ENCODE measurements at regions not wholly inside any gene's neighbourhood (a gene's known extent, or its start where the extent isn't known, plus 50 kb on each side); places are given as distances from the start of the nearest gene placed in this dataset.

GRCh38 chr9:23622396-23622795 is 203.6 kb downstream of the ELAVL2 start:
- H3K4me1 Mint-ChIP-seq (ENCODE audit: low read depth) = no peaks in the 10 kb centered on the region
- peaks cover 14% of the 10 kb centered on the region for H3K9me3 Mint-ChIP-seq
- no peak overlapping the region for H3K27ac Mint-ChIP-seq
- H3K4me3 Mint-ChIP-seq = no peak overlapping the region
- H3K27me3 Mint-ChIP-seq (ENCODE audit: low read depth) = no peaks in the 10 kb centered on the region
- no peaks in the 10 kb centered on the region for H3K36me3 Mint-ChIP-seq (ENCODE audit: low read depth)

DNA sequence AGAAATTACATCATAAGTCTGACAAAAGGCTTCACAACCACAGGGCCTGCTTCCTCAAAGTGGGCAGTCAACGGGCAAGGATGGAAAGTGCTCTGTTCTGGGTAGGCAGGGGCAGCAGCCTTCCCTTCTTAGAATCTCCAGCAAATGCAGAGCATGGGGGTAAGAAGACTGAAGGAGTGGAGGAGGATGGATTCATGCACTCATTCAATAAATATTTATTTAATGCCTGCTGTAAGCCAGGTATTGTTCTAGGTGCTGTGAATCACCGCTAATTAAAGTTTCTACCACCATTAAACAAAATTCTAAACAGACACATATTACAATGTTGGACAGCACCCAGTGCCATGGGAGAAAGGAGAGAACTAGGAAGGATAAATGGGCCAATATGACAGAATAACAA is 195.6 kb downstream of the ELAVL2 start:
- no peak overlapping the region for H3K27ac Mint-ChIP-seq
- H3K36me3 Mint-ChIP-seq (ENCODE audit: low read depth) = no peaks in the 10 kb centered on the region
- no peaks in the 10 kb centered on the region for H3K4me1 Mint-ChIP-seq (ENCODE audit: low read depth)
- H3K4me3 Mint-ChIP-seq = no peak overlapping the region
- H3K9me3 Mint-ChIP-seq = peaks cover 6% of the 10 kb centered on the region
- H3K27me3 Mint-ChIP-seq (ENCODE audit: low read depth) = no peaks in the 10 kb centered on the region

DNA sequence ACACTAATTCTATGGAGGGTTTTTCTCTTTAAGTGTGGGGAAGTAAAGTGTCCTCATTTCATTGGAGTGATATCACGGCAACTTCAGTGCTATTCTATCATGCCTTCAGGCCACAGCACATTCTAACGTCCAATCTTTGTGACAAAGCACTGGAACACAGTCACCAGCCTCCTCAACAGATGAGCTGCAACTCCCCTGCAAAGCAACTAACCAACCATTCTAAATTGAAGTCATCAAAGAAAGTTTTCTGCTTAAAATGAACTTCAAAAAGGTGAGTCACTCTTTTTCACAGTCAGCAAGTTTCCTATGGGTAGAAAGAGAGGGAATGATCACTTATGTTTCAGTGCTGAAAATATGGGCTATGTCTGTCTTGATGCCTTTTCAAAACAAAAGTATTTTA is 190.8 kb downstream of the ELAVL2 start:
- Mint-ChIP-seq H3K4me3 (no peak overlapping the region), H3K4me1 (ENCODE audit: low read depth) (no peaks in the 10 kb centered on the region), H3K36me3 (ENCODE audit: low read depth) (no peaks in the 10 kb centered on the region), H3K27ac (no peak overlapping the region), H3K9me3 (peaks cover 22% of the 10 kb centered on the region), H3K27me3 (ENCODE audit: low read depth) (no peaks in the 10 kb centered on the region)

- Mint-ChIP-seq H3K36me3 (ENCODE audit: low read depth) (no peaks in the 10 kb centered on the region), H3K27ac (no peak overlapping the region), H3K9me3 (peaks cover 22% of the 10 kb centered on the region)
These were observed 189.8 kb downstream of the ELAVL2 start for GRCh38 chr9:23636199-23636598.

DNA sequence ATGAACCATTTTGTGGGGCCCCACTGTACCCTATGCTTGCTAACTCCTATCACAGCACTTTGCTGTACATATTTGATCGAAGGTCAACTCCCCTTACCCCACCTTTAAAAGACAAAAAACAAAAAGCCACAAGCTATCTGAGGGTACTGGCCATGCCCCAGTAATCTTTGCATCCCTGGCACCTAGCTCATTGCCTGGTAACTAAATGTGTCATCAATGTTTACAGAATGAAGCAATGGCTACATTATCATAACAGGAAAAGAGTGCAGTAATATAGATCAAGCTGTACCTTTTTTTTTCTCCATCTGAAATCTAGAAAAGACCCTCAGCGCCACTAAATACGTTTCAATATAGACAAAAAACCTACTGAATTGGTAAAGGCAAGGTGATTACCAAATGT is 188.0 kb downstream of the ELAVL2 start:
- Mint-ChIP-seq H3K27ac (no peak overlapping the region), H3K36me3 (ENCODE audit: low read depth) (no peaks in the 10 kb centered on the region), H3K9me3 (peaks cover 22% of the 10 kb centered on the region), H3K4me1 (ENCODE audit: low read depth) (no peaks in the 10 kb centered on the region), H3K4me3 (no peak overlapping the region), H3K27me3 (ENCODE audit: low read depth) (no peaks in the 10 kb centered on the region)

More at GRCh38 chr9:23636199-23636598, 189.8 kb downstream of the ELAVL2 start:
- Mint-ChIP-seq H3K4me3 (no peak overlapping the region), H3K4me1 (ENCODE audit: low read depth) (no peaks in the 10 kb centered on the region), H3K27me3 (ENCODE audit: low read depth) (no peaks in the 10 kb centered on the region)

DNA sequence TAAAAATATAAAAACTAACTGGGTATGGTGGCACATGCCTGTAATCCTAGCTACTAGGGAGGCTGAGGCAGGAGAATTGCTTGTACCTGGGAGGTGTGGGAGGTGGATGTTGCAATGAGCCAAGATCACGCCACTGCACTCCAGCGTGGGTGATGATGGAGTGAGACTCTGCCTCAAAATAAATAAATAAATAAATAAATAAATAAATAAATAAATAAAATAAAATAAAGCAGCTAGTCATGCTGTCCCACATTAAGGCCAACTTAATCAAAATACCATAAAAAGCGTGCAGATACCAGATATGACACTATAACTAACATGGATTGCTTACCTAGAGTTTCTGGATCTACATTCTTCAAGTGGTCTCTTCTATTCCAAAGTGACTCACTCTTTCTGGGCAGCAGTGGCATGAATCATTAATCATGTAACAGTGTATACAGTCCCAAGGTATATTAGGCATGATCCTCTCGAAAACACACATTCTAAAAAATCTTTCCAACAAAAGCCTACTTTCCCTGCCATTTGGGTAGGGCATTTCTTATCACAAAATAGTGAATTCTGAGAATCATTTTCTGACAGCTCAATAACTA is 187.1 kb downstream of the ELAVL2 start:
- H3K4me3 Mint-ChIP-seq = no peak overlapping the region
- H3K9me3 Mint-ChIP-seq = peaks cover 22% of the 10 kb centered on the region
- no peak overlapping the region for H3K27ac Mint-ChIP-seq
- H3K27me3 Mint-ChIP-seq (ENCODE audit: low read depth) = no peaks in the 10 kb centered on the region
- H3K36me3 Mint-ChIP-seq (ENCODE audit: low read depth) = no peaks in the 10 kb centered on the region
- no peaks in the 10 kb centered on the region for H3K4me1 Mint-ChIP-seq (ENCODE audit: low read depth)
